ENCODE measurements at regions not wholly inside any gene's neighbourhood (a gene's known extent, or its start where the extent isn't known, plus 50 kb on each side); places are given as distances from the start of the nearest gene placed in this dataset.

GRCh38 chr4:138609943-138610350 lies 367.8 kb upstream of the SLC7A11 start:
- TF ChIP-seq EZH2 (IDR thresholded peaks at IDR 0.05; ENCODE audit: insufficient read depth, poor library complexity, severe bottlenecking), result no peak
- TF ChIP-seq EZH2phosphoT487 (IDR thresholded peaks at IDR 0.05; ENCODE audit: insufficient read depth, low read depth), result no peak

Data from GM23248 (cell line).